Sciatic nerve (tissue), 2 donors: ENCODE measurements at regions not wholly inside any gene's neighbourhood (a gene's known extent, or its start where the extent isn't known, plus 50 kb on each side); places are given as distances from the start of the nearest gene placed in this dataset.

Experiments used
- ATAC-seq: fragments of 200-7000 bp; cut with Tn5 transposase; one replicate; pipeline ENCODE4 v1.9.1; 2020; ENCODE audit warnings: mild to moderate bottlenecking, moderate library complexity
- DNase-seq: peaks from one replicate; pipeline ENCODE4 v3.0.0-alpha.2; 2020; ENCODE audit warnings: low spot score
- intact Hi-C: fragments of 100-400 bp; cut with DNase I; formaldehyde crosslinking; loops from one replicate; pipeline ENCODE4 v1.14.2; 2022
- donor health status: DM: no; HTN: no; CAD: no.
- donor health status: DM: no; HTN: no; CAD: no.

DNA sequence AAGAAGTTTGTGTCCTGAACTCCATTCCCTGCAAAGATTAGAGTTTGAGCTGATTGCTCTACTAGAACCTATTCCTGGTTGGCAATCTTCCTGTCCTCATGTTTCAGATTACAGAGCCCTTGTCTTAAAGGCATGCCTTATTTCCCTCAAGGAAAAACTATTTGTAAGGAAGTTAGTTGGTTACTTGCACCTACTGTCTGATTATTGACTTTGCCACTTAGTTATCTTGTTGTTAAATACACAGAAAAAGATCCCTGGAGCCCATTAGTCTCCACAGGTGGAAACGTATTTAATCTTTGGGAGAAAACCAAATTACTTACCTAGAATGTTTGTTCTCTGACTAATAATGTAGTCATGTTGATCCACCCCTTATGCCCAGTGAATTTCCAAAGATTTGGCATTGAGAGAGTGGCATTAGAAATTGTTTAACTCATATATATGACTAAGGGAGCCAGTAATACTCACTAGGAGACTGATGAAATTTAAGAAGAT is 132.3 kb upstream of the ELL2 start:
- intact Hi-C loops: no loop called here
- no peak for DNase-seq
- no peak for ATAC-seq

- intact Hi-C loops: no loop called here
- ATAC-seq (no peak), DNase-seq (no peak)
Measured at GRCh38 chr5:96093340-96093739, 131.7 kb upstream of the ELL2 start.

DNA sequence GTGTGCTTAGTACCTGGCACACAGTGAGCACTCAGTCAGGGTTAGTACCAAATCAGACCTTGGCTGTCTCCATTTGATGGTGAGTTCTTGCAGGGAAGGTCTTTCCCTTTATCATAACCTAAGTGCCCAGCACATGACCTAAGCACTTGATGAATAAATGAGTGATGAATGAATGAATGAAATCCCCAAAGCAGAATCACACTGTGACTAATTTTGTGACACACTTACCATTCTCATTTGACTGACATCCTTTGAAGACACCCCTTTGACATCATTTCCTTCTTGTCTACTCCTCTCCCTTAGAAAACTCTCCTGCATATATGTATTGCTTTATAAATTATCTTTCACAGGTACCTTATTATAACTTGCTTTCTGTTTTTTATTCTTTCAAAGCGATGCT is 130.2 kb upstream of the ELL2 start:
- no peak for DNase-seq
- intact Hi-C loops: no loop called here
- ATAC-seq: no peak

DNA sequence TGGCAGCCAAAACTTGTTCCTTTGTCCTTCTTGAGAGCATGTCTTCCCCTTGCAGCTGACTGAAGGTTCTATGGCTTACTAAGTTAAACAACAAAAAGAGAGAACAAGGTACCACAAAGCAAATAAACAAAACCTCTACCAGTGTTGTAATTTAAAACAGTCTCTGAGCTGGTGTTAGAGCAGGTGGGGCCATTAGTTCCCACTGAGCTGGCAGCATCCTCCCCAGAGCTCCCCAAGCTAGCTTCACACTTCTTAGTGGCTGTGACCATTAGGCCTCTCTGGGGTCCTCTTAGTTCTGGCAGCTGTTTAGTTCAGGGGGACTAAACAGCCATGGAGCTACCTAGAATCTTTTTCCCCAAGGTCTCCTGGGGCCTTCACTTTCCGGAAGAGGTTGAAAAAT is 128.6 kb upstream of the ELL2 start:
- intact Hi-C loops: no loop called here
- no peak for ATAC-seq
- no peak for DNase-seq

DNA sequence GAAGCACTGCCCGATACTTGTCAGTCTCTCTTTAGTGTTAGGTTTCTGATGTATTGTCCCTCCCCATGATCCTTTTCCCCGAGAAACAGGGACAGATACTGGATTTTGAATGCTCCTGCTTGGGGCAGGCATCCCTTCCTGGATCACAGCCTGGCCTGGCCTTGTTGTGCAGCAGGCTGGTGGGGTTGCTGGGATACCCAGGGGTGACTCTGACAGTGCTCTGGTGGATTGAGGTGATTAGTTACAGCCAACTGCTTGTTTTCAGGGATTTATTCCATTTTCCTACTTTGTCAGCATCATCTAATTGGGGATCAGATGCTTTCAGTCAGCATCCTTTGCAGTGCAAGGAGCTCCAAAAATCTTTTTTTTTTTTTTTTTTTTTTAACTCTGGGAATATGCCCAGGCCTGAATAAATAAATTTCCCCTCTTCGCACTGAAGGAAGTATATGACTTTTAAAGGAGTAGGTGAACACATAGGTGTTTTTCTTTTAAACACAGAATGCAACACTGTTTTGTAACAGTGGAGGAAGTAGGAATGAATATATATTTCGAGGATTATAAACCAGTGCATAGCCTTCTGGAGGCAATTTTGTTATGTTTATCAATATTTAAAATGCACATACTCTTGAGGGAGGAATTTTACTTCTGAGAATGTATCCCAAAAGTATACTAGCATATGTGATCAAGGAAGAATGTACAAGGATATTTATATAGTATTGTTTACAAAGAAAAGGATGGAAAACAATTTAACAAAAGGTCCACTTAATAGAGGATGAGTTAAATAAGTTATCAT is 127.3 kb upstream of the ELL2 start:
- ATAC-seq (no peak), DNase-seq (no peak)
- intact Hi-C loops: no loop called here

DNA sequence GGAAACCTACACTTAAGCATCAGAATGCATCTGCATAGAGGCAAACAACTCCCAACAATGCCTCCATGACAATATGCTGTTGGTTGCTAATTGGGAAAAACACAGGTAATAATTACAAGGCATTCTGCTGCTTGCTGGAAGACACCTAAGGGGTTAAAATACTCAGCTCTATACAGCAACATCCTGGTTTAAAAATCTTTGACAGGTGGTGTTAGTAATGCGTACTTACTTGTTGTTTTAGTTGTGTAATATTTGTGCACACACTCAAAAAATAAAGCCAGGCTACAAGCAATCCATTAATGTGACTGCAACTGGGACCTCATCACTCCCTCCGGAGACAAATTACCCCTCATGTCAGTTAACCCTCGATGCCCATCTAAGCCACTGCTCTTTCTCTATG is 126.3 kb upstream of the ELL2 start:
- DNase-seq (no peak), ATAC-seq (no peak)
- intact Hi-C loops: no loop called here

DNA sequence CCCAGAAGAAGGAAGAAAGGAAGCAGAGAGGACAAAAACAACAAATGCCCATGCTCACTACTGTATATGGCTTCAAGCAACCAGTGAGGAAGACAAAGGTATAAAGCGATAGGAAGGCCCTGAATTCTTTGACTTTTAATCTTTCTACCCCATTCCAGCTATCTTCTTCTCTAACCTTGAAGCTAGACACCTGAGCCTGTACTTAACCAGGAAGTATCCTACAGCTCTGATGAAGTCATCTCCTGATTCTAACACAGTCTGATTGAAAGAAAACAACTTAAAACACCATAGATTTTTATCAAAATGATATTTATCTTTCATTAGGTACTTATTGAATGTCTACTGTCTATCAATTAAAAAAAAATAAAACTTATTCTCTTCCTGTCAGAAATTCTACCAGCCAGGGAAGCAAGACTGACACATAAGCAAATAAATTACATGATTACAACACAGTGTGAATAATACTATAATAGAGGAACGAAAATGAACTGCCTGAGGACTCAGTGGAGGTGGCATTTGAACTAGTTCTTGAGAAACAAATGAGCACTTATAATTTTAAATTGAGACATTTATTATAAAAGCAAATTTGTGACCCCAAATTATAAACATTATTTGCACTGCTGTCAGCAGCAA is 123.3 kb upstream of the ELL2 start:
- DNase-seq: no peak
- ATAC-seq: no peak
- intact Hi-C loops: no loop called here

GRCh38 chr5:96083361-96083881 is 121.8 kb upstream of the ELL2 start:
- DNase-seq (no peak), ATAC-seq (no peak)
- intact Hi-C loops: no loop called here

- intact Hi-C loops: no loop called here
- no peak for ATAC-seq
- DNase-seq: no peak
Measured at GRCh38 chr5:96081276-96081858, 119.7 kb upstream of the ELL2 start.

DNA sequence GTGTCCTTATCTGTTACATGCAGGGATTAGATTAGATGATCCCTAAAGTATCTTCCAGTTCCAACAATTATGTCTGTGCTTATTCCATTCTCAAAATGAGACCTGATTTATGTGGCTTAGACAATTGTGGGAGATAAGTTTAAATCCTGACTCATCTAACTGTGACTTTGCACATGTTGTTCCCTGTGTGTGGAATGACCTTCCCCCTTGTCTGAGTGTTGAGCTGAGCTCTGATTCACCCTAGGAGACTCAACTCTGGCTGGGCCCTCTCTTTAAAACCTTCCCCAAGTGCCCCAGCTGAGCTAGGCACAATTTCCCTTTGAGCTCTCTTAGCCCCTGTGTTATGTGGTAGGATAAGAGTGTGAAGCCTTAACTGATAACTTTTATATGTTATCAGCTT is 118.9 kb upstream of the ELL2 start:
- ATAC-seq (no peak), DNase-seq (no peak)
- intact Hi-C loops: no loop called here

- ATAC-seq: no peak
- DNase-seq: no peak
- intact Hi-C loops: no loop called here
Measured at GRCh38 chr5:96079962-96080361, 118.3 kb upstream of the ELL2 start.

GRCh38 chr5:96079075-96079474 is 117.4 kb upstream of the ELL2 start:
- intact Hi-C loops: no loop called here
- DNase-seq (no peak), ATAC-seq (no peak)

DNA sequence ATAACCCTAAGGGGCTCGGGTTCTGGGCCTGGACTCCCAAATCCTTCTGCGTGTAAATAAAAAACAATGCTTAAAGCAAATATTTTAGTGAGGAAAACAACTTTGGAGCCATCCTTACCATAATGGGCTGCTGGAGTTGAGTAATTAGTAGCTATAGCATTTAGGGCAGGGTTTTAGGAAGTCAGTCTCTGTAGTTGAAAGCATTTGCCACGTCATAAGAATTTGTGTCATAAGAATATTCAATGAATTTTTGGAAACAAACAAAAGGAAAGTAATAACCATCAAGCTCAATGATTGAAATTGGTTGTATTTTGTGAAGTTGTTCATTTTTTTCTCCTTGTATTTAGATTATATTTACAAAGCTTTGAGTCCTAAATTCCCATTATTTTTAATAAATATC is 114.8 kb upstream of the ELL2 start:
- DNase-seq (no peak), ATAC-seq (no peak)
- intact Hi-C loops: no loop called here

GRCh38 chr5:96075579-96076289 is 114.1 kb upstream of the ELL2 start:
- intact Hi-C loops: no loop called here
- DNase-seq: no peak
- no peak for ATAC-seq

GRCh38 chr5:96074870-96075269 is 113.2 kb upstream of the ELL2 start:
- intact Hi-C loops: no loop called here
- ATAC-seq (no peak), DNase-seq (no peak)

GRCh38 chr5:96074460-96074859 is 112.8 kb upstream of the ELL2 start:
- no peak for ATAC-seq
- DNase-seq: no peak

DNA sequence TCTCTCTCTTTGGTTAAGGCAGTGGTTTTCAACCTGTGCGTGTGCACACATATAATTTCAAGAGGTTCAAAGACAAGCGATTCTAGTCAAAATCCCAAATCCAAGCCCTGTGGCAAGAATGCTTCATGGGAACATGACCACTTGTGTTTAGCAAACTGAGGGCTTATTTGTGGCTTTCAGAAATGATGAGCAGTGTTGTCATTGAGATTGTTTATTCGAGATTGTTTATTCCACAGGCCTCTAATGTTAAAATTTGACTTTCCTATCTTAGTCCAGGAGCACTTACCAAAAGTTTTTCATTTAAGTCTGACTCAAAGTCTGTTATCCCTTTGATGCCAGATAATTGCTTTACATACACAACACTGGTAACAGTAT is 111.1 kb upstream of the ELL2 start:
- ATAC-seq (no peak), DNase-seq (no peak)
- intact Hi-C loops: no loop called here

More at GRCh38 chr5:96074460-96074859, 112.8 kb upstream of the ELL2 start:
- intact Hi-C loops: no loop called here

DNA sequence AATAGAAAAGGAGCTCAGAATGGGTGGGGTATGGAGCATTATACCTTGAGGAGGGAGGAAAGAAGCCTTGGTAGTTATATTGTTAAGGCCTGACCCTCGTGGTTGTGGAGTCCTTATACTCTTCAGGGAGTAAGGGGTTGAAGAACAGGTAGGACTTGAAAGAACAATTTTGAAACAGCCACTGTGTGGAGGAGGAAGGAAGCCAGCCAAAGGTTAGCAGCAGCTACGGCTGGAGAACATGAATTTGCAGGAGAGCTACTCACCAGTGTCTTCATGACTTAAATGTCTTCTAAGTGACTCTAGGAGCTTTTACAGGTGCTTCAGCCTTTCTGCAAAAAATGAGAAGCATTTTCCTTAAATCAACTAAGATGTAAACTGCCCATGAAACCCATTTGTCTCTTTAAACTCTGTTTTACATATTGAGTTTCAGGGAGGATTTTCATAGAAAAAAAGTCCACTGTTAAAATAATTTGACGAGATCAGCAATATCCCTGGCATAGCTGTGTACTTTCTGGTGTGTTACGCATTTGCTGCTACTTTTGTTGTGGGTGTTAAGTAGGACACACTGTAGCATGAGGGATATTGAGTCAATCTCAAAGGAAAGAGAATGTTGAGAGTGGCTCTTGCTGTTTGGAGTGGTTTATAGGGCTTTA is 110.6 kb upstream of the ELL2 start:
- no peak for DNase-seq
- intact Hi-C loops: no loop called here
- ATAC-seq: no peak

- intact Hi-C loops: no loop called here
- no peak for DNase-seq
- ATAC-seq: no peak
Measured at GRCh38 chr5:96070622-96071225, 109.1 kb upstream of the ELL2 start.
